NCI-H748 (cell line): ENCODE measurements at regions not wholly inside any gene's neighbourhood (a gene's known extent, or its start where the extent isn't known, plus 50 kb on each side); places are given as distances from the start of the nearest gene placed in this dataset.

Experiments used
- DNase-seq: peaks from one replicate; lab custom pipeline; 2025; ENCODE audit not compliant: unreplicated experiment; lab: John Stamatoyannopoulos, UW

- peak; percentile 55 for DNase-seq
These were observed 157.2 kb upstream of the CD180 start for GRCh38 chr5:67353500-67354450.

GRCh38 chr5:67350618-67351201, 154.1 kb upstream of the CD180 start:
- DNase-seq: peak; percentile 86

- peak; percentile 77 for DNase-seq
These were observed 153.6 kb upstream of the CD180 start for GRCh38 chr5:67350185-67350584.

- DNase-seq: no peak
These were observed 151.2 kb upstream of the CD180 start for GRCh38 chr5:67347821-67348220.

GRCh38 chr5:67346611-67347010, 150.0 kb upstream of the CD180 start:
- DNase-seq: no peak

GRCh38 chr5:67344870-67345269, 148.3 kb upstream of the CD180 start:
- DNase-seq: no peak

- DNase-seq: no peak
These were observed 147.2 kb upstream of the CD180 start for GRCh38 chr5:67343835-67344234.

GRCh38 chr5:67341478-67341877, 144.9 kb upstream of the CD180 start:
- no peak for DNase-seq

GRCh38 chr5:67339219-67339767, 142.7 kb upstream of the CD180 start:
- no peak for DNase-seq

GRCh38 chr5:67338421-67338820, 141.8 kb upstream of the CD180 start:
- DNase-seq: no peak

GRCh38 chr5:67337751-67338150, 141.2 kb upstream of the CD180 start:
- DNase-seq: no peak

GRCh38 chr5:67335426-67335825, 138.8 kb upstream of the CD180 start:
- no peak for DNase-seq

- no peak for DNase-seq
These were observed 137.8 kb upstream of the CD180 start for GRCh38 chr5:67334373-67334772.

- DNase-seq: no peak
These were observed 136.6 kb upstream of the CD180 start for GRCh38 chr5:67333171-67333570.

- no peak for DNase-seq
These were observed 134.8 kb upstream of the CD180 start for GRCh38 chr5:67331296-67331925.

- no peak for DNase-seq
These were observed 123.5 kb upstream of the CD180 start for GRCh38 chr5:67319935-67320725.

GRCh38 chr5:67318746-67319145, 122.1 kb upstream of the CD180 start:
- DNase-seq: no peak

GRCh38 chr5:67317603-67318002, 121.0 kb upstream of the CD180 start:
- no peak for DNase-seq

GRCh38 chr5:67316695-67317094, 120.1 kb upstream of the CD180 start:
- DNase-seq: no peak

- no peak for DNase-seq
These were observed 118.7 kb upstream of the CD180 start for GRCh38 chr5:67315082-67315989.
